ENCODE measurements at regions not wholly inside any gene's neighbourhood (a gene's known extent, or its start where the extent isn't known, plus 50 kb on each side); places are given as distances from the start of the nearest gene placed in this dataset.

- Histone ChIP-seq H3K27ac (ENCODE audit: extremely low read depth, low read depth, low read length) (no peak overlapping the region), H3K79me2 (ENCODE audit: control insufficient read depth, insufficient read depth, low read length) (no peaks in the 10 kb centered on the region), H2AFZ (ENCODE audit: low read depth, low read length) (no peak overlapping the region), H4K20me1 (replicated peaks; ENCODE audit: control insufficient read depth, insufficient read depth, low read length) (no peaks in the 10 kb centered on the region), H3K9me1 (ENCODE audit: control insufficient read depth, insufficient read depth, low read length) (no peaks in the 10 kb centered on the region), H3K4me3 (no peak overlapping the region), H3K9ac (ENCODE audit: insufficient read depth in 1 of 2, low read depth in 2 of 2, low read length in 2 of 2) (no peak overlapping the region), H3K27me3 (ENCODE audit: control insufficient read depth in 2 of 2, insufficient read depth in 2 of 2, low read length in 2 of 2) (no peaks in the 10 kb centered on the region), H3K36me3 (ENCODE audit: control insufficient read depth, insufficient read depth, low read length) (no peaks in the 10 kb centered on the region), H3K9me3 (replicated peaks; ENCODE audit: control insufficient read depth, insufficient read depth, low read depth, low read length) (no peaks in the 10 kb centered on the region; the same call in 1 of the 2 replicates), H3K4me1 (replicated peaks in 1 of 2; ENCODE audit: control insufficient read depth in 2 of 2, insufficient read depth in 2 of 2, low read length in 2 of 2) (no peaks in the 10 kb centered on the region), H3K4me2 (ENCODE audit: insufficient read depth, low read length) (no peak overlapping the region)
- DNase-seq (ENCODE audit: extremely low read depth in 1 of 4, low spot score in 3 of 4), result no peak
- ChIA-PET CTCF (ENCODE audit: low intra/inter-chr PET ratio) (no interaction called here), POLR2A (no interaction called here)
- no peak for ATAC-seq
- intact Hi-C loops (cut with micrococcal nuclease), result no loop called here
- in situ Hi-C loops (cut with MboI), result no loop called here
- BruUV-seq (replicated peaks), result no TSS peak
- FAIRE-seq, result no peak
- TF ChIP-seq SIN3B (IDR thresholded peaks at IDR 0.05; ENCODE audit: low read depth) (no peak), ZNF384 (IDR thresholded peaks at IDR 0.05; ENCODE audit: low read depth, low read length) (no peak), KLF6 (CRISPR knock-in tag; IDR thresholded peaks at IDR 0.05; ENCODE audit: borderline replicate concordance) (no peak), IRF9 (tag; IDR thresholded peaks at IDR 0.05) (no peak), HEY1 (CRISPR knock-in tag; IDR thresholded peaks at IDR 0.05; ENCODE audit: borderline replicate concordance) (no peak), MAFK (IDR thresholded peaks at IDR 0.05; ENCODE audit: low read length) (no peak)
- TF ChIP-seq, protein P1, sequence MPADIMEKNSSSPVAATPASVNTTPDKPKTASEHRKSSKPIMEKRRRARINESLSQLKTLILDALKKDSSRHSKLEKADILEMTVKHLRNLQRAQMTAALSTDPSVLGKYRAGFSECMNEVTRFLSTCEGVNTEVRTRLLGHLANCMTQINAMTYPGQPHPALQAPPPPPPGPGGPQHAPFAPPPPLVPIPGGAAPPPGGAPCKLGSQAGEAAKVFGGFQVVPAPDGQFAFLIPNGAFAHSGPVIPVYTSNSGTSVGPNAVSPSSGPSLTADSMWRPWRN (IDR thresholded peaks at IDR 0.05; ENCODE audit: low read depth), result no peak
- TF ChIP-seq, protein P2, sequence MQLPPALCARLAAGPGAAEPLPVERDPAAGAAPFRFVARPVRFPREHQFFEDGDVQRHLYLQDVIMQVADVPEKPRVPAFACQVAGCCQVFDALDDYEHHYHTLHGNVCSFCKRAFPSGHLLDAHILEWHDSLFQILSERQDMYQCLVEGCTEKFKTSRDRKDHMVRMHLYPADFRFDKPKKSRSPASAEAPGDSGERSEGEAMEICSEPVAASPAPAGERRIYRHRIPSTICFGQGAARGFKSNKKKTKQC (CRISPR knock-in tag; IDR thresholded peaks at IDR 0.05), result no peak
Measured at GRCh38 chr1:194209920-194210319, 1023.5 kb upstream of the B3GALT2 start.

Data from K562 (cell line).